PC-9 (cell line): ENCODE measurements at regions not wholly inside any gene's neighbourhood (a gene's known extent, or its start where the extent isn't known, plus 50 kb on each side); places are given as distances from the start of the nearest gene placed in this dataset.

Experiments
- BruUV-seq: library from RNA; stranded (reverse); fragments of 400-500 nt; replicated peaks from 2 replicates; lab custom pipeline; 2021; lab: Mats Ljungman, UMichigan
- CTCF ChIA-PET: fragments of 300-600 bp; sonication (Branson Sonifier 250); formaldehyde crosslinking; loops from one replicate; lab custom pipeline; 2022; ENCODE audit warnings: antibody characterized with exemption; lab: Charles Lee
- POLR2A ChIA-PET: fragments of 300-600 bp; sonication (Branson Sonifier 250); formaldehyde crosslinking; loops from one replicate; lab custom pipeline; 2022; ENCODE audit warnings: antibody characterized with exemption; ENCODE audit not compliant: unreplicated experiment; lab: Charles Lee
- DNase-seq, 2 experiments: peaks; one replicate each; pipeline versions ENCODE4 v3.0.0 to v3.0.0-alpha.2; 2015 to 2022; ENCODE audit warnings: mixed read lengths in 1 of 2
- H2AFZ ChIP-seq: fragments of 200-600 bp; sonication (generic); 2 replicates; pipeline ENCODE4 v1.8.1; 2017; ENCODE audit warnings: antibody characterized with exemption
- H3F3A ChIP-seq: fragments of 200-600 bp; sonication (generic); 2 replicates; pipeline ENCODE4 v1.8.1; 2017; ENCODE audit warnings: antibody characterized with exemption, mild to moderate bottlenecking, low read depth; ENCODE audit not compliant: insufficient read depth
- H3K27ac ChIP-seq: fragments of 200-600 bp; sonication (generic); 2 replicates; pipeline ENCODE4 v1.6.1; 2016; ENCODE audit warnings: mixed run types
- H3K27me3 ChIP-seq: fragments of 200-600 bp; sonication (generic); 2 replicates; pipeline ENCODE4 v1.6.1; 2016; ENCODE audit warnings: low read depth, mixed run types; ENCODE audit not compliant: insufficient read depth
- H3K36me3 ChIP-seq: fragments of 200-600 bp; sonication (generic); 2 replicates; pipeline ENCODE4 v1.6.1; 2016; ENCODE audit warnings: low read depth, mixed run types
- H3K4me1 ChIP-seq: fragments of 200-600 bp; sonication (generic); replicated peaks from 2 replicates; pipeline ENCODE4 v1.6.1; 2016; ENCODE audit warnings: mixed run types; ENCODE audit not compliant: insufficient read depth
- H3K4me2 ChIP-seq: fragments of 200-600 bp; sonication (generic); 2 replicates; pipeline ENCODE4 v1.6.1; 2017; ENCODE audit warnings: mixed run types
- H3K4me3 ChIP-seq: fragments of 200-600 bp; sonication (generic); 2 replicates; pipeline ENCODE4 v1.6.1; 2016; ENCODE audit warnings: mixed run types
- H3K79me2 ChIP-seq: fragments of 200-600 bp; sonication (generic); 2 replicates; pipeline ENCODE4 v1.6.1; 2017; ENCODE audit warnings: low read depth, mixed run types
- H3K9me2 ChIP-seq: fragments of 200-600 bp; sonication (generic); 2 replicates; pipeline ENCODE4 v1.8.1; 2017; ENCODE audit warnings: mild to moderate bottlenecking; ENCODE audit not compliant: insufficient read depth
- H3K9me3 ChIP-seq: fragments of 200-600 bp; sonication (generic); 2 replicates; pipeline ENCODE4 v1.8.1; 2016; ENCODE audit warnings: low read depth; ENCODE audit not compliant: insufficient read depth
- H4K20me1 ChIP-seq: fragments of 200-600 bp; sonication (generic); 2 replicates; pipeline ENCODE4 v1.8.1; 2017; ENCODE audit not compliant: insufficient read depth
- CTCF ChIP-seq: fragments of 200-600 bp; sonication (generic); conservative IDR thresholded peaks from 2 replicates; pipeline ENCODE4 v1.6.1; 2017; ENCODE audit warnings: mixed run types, antibody characterized with exemption, mild to moderate bottlenecking, moderate library complexity
- EZH2 ChIP-seq: fragments of 200-600 bp; sonication (generic); IDR thresholded peaks from 2 replicates; pipeline ENCODE4 v1.8.0; 2017; ENCODE audit warnings: antibody characterized with exemption, low read depth
- intact Hi-C: fragments of 100-400 bp; cut with micrococcal nuclease; formaldehyde crosslinking; loops from one replicate; pipeline ENCODE4 v1.10.0; 2022; ENCODE audit not compliant: unreplicated experiment

DNA sequence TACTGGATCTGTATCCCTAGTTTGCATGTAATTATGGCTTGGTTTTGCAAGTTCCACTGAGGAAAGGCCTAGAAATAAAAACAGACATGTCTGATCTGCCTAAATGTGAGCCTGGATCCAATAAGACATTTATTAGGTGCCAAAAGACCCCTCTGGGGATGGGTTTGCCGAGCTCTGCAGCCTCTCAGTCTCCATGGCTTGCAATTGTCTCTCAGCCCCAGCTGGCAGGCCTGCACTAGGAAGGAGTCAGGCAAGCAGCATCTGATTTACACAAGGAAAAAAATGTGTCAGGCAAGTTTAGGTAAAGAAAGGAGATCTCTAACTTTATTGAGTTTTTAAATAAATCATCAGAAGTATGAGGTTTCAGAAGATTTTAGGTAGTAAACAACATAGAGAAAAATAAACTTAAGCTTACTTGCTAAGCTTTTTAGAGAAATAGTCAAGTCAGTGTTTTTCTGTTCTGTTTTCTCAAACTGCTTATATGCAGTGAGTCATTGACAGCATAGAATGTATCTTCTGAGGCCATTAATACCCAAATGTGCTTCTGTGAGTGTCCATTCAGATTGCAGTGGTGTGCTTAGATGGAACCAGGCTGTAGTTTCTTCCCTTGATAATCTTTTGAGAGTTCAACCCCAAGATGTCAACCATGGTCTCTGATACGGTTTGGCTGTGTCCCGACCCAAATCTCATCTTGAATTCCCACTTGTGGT is 121.0 kb downstream of the FHL5 start:
- no peak overlapping the region for H3K27ac ChIP-seq
- H3K4me3 ChIP-seq = no peak overlapping the region
- H3K9me2 ChIP-seq = no peaks in the 10 kb centered on the region
- H3K36me3 ChIP-seq = no peaks in the 10 kb centered on the region
- H4K20me1 ChIP-seq = no peaks in the 10 kb centered on the region
- BruUV-seq = no TSS peak
- CTCF ChIA-PET = no interaction called here
- no peak overlapping the region for H3K4me2 ChIP-seq
- H3K9me3 ChIP-seq = no peaks in the 10 kb centered on the region; the same call in 1 of the 2 replicates
- DNase-seq = no peak
- H3K27me3 ChIP-seq = no peaks in the 10 kb centered on the region
- intact Hi-C loops = no loop called here
- no peaks in the 10 kb centered on the region for H3K4me1 ChIP-seq
- H3F3A ChIP-seq = no peaks in the 10 kb centered on the region
- TF ChIP-seq EZH2 (no peak), CTCF (no peak)
- H3K79me2 ChIP-seq = no peaks in the 10 kb centered on the region
- H2AFZ ChIP-seq = 0 out of 2 replicates have a peak overlapping the region, but pooled peaks have one; percentile 16
- POLR2A ChIA-PET = no interaction called here

DNA sequence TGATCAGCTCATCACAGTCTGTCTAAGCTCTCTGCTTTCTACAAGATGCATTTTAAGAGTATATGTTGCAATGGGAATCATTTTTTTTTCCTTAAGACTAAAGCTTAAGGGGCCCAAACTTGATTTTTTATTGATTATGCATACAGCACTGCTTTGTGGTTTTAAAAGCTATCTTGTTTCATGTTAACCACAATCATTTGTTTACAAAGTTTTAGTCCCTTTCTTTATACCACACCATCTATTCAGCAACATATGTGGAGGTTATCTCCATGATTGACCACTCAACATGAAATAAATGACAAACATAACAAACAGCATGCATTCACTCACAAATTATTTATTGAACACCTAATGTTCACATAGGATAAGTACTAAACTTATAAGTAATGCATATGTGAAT is 119.1 kb downstream of the FHL5 start:
- CTCF ChIA-PET = no interaction called here

GRCh38 chr6:96675597-96675996 is 112.7 kb downstream of the FHL5 start:
- intact Hi-C loops = no loop called here
- DNase-seq = no peak
- Histone ChIP-seq H3K9me2 (no peaks in the 10 kb centered on the region), H3K4me3 (no peak overlapping the region), H3K4me2 (no peak overlapping the region), H3F3A (no peaks in the 10 kb centered on the region), H3K36me3 (no peaks in the 10 kb centered on the region), H2AFZ (no peak overlapping the region), H3K27ac (no peak overlapping the region), H4K20me1 (no peaks in the 10 kb centered on the region), H3K9me3 (no peaks in the 10 kb centered on the region), H3K27me3 (no peaks in the 10 kb centered on the region), H3K4me1 (no peaks in the 10 kb centered on the region), H3K79me2 (no peaks in the 10 kb centered on the region)
- POLR2A ChIA-PET = interaction anchor here (0.6 kb wide), 1 partner anchor 279 kb away, joined by 7 read pairs; no protein-coding TSS in a partner anchor
- BruUV-seq = no TSS peak
- CTCF ChIA-PET = no interaction called here
- no peak for TF ChIP-seq CTCF
- TF ChIP-seq EZH2 = no peak

More for the DNA sequence above, 119.1 kb downstream of the FHL5 start:
- Histone ChIP-seq H3K36me3 (no peaks in the 10 kb centered on the region), H3K27ac (no peak overlapping the region), H4K20me1 (no peaks in the 10 kb centered on the region), H3K4me1 (no peaks in the 10 kb centered on the region), H2AFZ (no peak overlapping the region), H3K79me2 (no peaks in the 10 kb centered on the region), H3K4me2 (no peak overlapping the region), H3K27me3 (no peaks in the 10 kb centered on the region), H3F3A (no peaks in the 10 kb centered on the region), H3K4me3 (no peak overlapping the region), H3K9me2 (no peaks in the 10 kb centered on the region), H3K9me3 (no peaks in the 10 kb centered on the region; the same call in 1 of the 2 replicates)
- TF ChIP-seq EZH2 = no peak
- no peak for TF ChIP-seq CTCF
- BruUV-seq = no TSS peak
- intact Hi-C loops = no loop called here
- POLR2A ChIA-PET = no interaction called here
- no peak for DNase-seq
